HK-2 (cell line): ENCODE measurements at regions not wholly inside any gene's neighbourhood (a gene's known extent, or its start where the extent isn't known, plus 50 kb on each side); places are given as distances from the start of the nearest gene placed in this dataset.
A peak's percentile ranks its signal among the peaks of the same experiment; 100 is the strongest.
"Not testable (repeated sequence)": the region's sequence is repeated elsewhere in the genome, so short reads cannot be mapped to it uniquely, and the experiment has no call there.

ENCODE experiments used
- DNase-seq: peaks from one replicate; pipeline ENCODE4 v3.0.0-alpha.2; 2018; ENCODE audit not compliant: unreplicated experiment

- no peak for DNase-seq
Measured at GRCh38 chr4:26044983-26045382, 131.0 kb downstream of the SMIM20 start.

DNA sequence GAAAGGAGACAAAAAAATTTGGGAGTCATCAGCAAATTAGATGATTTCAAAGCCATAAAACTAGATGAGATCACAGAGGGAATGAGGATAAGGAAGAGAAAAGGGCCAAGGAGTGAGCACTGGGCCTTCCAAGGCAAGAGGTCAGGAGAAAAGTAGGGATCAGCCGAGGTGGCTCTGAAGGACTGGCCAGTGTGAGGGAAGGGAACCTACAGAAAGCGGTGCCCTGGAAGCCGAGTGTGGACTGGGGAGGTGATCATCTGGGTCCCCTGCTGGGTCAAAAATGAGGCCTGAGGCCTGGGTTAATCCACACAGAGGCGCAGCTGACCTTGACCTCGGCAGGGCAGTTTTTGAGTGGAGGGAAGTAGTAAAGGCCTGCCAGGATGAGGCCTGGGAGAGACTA, 133.8 kb downstream of the SMIM20 start:
- DNase-seq: no peak

DNA sequence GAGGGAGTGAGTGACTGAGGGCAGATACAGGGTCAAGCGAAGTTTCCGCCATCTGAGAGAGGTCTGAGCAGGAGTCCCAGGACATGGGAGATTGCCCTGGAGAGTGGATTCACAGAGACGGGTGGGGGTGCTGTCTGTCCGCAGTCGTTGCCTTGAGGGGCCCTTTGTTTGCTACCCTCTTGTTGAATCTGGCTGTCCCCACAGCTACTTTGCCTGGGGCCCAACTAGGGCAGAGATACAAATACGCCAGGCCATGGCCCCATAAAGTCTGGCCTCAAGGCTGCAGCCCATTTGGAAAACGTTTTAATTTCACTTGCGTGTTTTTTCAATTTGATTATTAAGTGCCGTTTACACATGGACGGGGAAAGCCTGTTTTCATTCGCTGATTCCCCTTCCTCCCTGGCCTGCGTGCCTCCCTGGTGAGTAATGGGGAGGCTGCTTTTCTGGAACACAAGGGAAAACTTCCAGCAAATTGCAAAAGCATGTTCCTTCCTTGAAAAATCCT, 134.4 kb downstream of the SMIM20 start:
- DNase-seq: no peak

GRCh38 chr4:26048950-26049349, 134.9 kb downstream of the SMIM20 start:
- no peak for DNase-seq

DNA sequence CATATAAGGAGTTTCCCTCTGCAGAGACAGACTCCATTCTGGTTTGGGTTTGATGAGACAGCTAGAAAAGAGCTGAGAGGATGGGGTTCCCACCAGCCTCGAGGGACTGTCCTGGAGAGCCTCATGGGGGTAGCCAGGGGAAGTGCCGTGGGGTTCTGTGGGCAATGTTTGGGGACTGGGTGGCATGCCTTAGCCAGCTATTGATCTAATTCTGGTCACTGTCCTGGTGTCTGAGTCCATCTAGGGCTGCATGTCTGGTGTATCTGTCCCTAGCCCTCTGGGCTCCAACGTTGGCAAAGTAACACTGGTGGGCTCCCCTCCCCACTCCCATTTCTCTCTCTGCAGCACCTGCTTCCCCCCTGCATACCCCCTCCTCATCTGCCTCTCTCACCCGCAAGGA, 135.4 kb downstream of the SMIM20 start:
- DNase-seq: no peak

GRCh38 chr4:26050212-26050643, 136.2 kb downstream of the SMIM20 start:
- no peak for DNase-seq

- no peak for DNase-seq
Measured at GRCh38 chr4:26050671-26051070, 136.7 kb downstream of the SMIM20 start.

- no peak for DNase-seq
Measured at GRCh38 chr4:26051240-26051639, 137.2 kb downstream of the SMIM20 start.

DNA sequence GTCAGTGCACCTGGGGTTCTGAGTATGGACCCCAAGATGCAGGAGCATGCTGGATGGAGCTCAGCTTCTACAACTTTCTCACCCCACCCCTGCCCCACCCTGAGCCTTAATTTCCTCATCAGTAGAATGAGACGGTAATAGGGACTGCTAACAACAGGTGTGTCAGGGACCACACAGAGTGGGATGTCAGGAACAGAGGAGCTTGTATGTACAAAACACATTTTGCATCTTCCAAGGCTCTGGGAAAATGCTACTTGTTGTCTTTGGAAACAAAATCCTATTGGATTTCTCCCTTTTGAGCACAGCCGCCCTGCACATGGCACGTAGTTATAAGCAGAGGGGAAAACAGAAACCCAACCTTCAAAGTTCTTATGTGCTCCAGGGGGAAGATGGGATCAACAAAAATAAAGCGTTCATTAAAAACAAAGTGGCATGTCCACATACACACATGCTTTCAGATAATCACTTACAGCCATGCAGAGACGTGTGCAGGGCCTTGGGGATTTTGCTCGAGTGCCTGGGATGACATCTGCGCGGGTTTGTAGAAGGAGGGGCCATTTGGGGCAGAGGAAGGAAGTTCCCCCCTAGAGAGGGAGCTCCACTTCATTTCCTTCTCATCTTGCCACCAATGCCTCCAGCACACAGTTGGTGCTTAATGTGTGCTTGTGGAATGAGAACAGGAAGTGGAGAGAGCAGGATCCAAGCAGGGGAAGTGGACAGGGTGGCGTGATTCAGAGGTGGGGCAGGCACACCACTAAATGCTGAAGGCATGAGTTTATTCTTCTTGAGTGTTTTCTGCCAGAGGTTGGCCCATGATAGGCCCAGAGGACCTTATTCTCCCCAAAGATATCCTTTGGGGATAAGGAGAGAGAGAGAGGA, 138.9 kb downstream of the SMIM20 start:
- no peak for DNase-seq

DNA sequence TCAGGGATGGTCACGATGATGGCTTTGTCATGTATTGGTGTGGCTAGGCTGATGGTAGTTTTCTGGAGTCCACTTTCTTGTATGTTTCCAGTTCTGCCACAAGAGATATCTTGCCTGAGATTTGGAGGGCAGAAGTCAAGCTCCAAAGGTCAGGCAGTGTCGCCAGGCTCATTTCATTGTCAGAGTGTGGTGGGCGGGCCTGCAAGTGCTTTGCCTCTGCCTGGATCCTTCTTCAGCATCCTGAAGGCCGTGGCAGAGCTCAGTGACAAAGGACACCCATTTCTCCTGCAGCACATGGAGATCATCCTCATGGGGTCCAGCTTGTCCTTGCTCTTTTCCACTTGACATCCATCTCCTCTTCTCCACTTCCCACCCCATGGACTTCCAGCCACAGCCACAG, 139.7 kb downstream of the SMIM20 start:
- no peak for DNase-seq

- no peak for DNase-seq
Measured at GRCh38 chr4:26055855-26056254, 141.8 kb downstream of the SMIM20 start.

- DNase-seq: no peak
Measured at GRCh38 chr4:26056406-26056805, 142.4 kb downstream of the SMIM20 start.

GRCh38 chr4:26057839-26058238, 143.8 kb downstream of the SMIM20 start:
- not testable (repeated sequence) for DNase-seq

- no peak for DNase-seq
Measured at GRCh38 chr4:26058537-26058936, 144.5 kb downstream of the SMIM20 start.

- no peak for DNase-seq
Measured at GRCh38 chr4:26059391-26060154, 145.6 kb downstream of the SMIM20 start.

- no peak for DNase-seq
Measured at GRCh38 chr4:26060286-26060685, 146.3 kb downstream of the SMIM20 start.

- DNase-seq: peak; percentile 17
Measured at GRCh38 chr4:26061248-26061986, 147.4 kb downstream of the SMIM20 start.

DNA sequence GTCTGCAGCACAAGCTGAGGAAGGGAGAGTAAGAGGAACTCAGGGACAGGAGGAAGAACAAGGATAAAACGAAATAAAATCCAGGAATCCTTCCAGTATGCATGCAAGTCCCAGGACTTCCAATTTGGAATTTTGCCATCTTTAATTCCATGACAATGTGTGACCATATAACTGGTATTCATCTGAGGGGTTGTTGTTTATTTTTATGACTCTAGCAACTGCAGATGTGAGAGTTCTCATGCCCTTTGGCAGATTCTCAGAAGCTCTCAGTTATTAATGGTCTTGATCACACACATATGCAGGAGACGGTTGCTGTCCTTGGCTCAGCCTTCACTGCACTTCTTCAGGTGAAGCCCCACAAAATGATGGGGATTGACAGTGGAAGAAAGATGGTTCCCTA, 148.2 kb downstream of the SMIM20 start:
- DNase-seq: no peak

GRCh38 chr4:26064009-26064408, 150.0 kb downstream of the SMIM20 start:
- not testable (repeated sequence) for DNase-seq

GRCh38 chr4:26065833-26066232, 151.8 kb downstream of the SMIM20 start:
- no peak for DNase-seq

GRCh38 chr4:26067035-26067434, 153.0 kb downstream of the SMIM20 start:
- DNase-seq: no peak

GRCh38 chr4:26069218-26069617, 155.2 kb downstream of the SMIM20 start:
- DNase-seq: no peak
